MM.1S (cell line): ENCODE measurements at regions not wholly inside any gene's neighbourhood (a gene's known extent, or its start where the extent isn't known, plus 50 kb on each side); places are given as distances from the start of the nearest gene placed in this dataset.

Source experiments
- EZH2 ChIP-seq: fragments of 300-600 bp; sonication (generic); optimal IDR thresholded peaks from 2 replicates; pipeline ENCODE3; 2017; ENCODE audit warnings: low read depth, mild to moderate bottlenecking, antibody characterized with exemption, low read length, mixed read lengths
- TF ChIP-seq, protein P1 (sequence below): fragments of 300-600 bp; sonication (generic); IDR thresholded peaks from 2 replicates; pipeline ENCODE4 v1.5.1; 2016; ENCODE audit warnings: antibody characterized with exemption, low read length, mixed read lengths

- TF ChIP-seq, protein P1, sequence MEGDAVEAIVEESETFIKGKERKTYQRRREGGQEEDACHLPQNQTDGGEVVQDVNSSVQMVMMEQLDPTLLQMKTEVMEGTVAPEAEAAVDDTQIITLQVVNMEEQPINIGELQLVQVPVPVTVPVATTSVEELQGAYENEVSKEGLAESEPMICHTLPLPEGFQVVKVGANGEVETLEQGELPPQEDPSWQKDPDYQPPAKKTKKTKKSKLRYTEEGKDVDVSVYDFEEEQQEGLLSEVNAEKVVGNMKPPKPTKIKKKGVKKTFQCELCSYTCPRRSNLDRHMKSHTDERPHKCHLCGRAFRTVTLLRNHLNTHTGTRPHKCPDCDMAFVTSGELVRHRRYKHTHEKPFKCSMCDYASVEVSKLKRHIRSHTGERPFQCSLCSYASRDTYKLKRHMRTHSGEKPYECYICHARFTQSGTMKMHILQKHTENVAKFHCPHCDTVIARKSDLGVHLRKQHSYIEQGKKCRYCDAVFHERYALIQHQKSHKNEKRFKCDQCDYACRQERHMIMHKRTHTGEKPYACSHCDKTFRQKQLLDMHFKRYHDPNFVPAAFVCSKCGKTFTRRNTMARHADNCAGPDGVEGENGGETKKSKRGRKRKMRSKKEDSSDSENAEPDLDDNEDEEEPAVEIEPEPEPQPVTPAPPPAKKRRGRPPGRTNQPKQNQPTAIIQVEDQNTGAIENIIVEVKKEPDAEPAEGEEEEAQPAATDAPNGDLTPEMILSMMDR = no peak
- no peak for TF ChIP-seq EZH2
These were observed 332.4 kb downstream of the NUAK1 start for GRCh38 chr12:105806400-105806770.
